Stimulated activated CD4-positive, alpha-beta T cell treated with anti-CD3 and anti-CD28 coated beads, TNF-alpha, amount 100 ng/mL, for 1 hour (primary cell): ENCODE measurements at regions not wholly inside any gene's neighbourhood (a gene's known extent, or its start where the extent isn't known, plus 50 kb on each side); places are given as distances from the start of the nearest gene placed in this dataset.

ENCODE experiments used
- DNase-seq, 3 donors: peaks; one replicate each; pipeline ENCODE4 v3.0.0-alpha.2; 2020; ENCODE audit warnings: low read depth in 3 of 3, low spot score in 1 of 3

DNA sequence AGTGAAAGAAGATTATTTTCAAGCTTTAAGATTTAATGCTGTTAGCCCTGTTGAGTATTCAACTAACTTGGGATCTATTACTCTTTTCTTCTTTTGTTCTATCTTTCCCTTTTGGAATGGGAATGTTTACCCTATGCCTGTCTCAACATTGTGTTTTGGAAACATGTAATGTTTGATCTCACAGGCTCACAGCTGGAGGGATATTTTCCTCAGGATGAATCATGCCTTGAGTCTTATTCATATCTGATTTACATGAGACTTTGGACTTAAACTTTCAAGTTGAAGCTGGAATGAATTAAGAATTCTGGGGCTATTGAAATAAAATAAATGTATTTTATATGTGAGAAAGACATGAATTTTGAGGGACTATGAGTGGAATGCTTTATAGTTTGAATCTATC, 607.8 kb upstream of the PTGER4 start:
- no peak for DNase-seq

DNA sequence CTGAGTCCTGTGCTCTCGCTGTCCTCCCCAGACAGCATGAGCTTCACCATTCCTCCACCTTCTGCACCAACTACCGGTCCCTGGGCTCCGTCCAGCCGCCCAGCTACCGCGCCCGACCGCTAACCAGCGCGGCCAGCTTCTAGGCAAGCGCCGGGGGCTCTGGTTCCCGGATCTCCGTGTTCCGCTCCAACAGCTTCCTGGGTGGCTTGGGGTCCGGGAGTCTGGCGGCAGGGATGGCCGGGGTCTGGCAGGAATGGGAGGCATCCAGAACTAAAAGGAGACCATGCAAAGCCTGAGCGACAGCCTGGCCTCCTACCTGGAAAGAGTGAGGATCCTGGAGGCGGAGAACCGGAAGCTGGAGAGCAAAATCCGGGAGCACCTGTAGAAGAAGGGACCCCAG, 613.1 kb upstream of the PTGER4 start:
- DNase-seq: no peak

DNA sequence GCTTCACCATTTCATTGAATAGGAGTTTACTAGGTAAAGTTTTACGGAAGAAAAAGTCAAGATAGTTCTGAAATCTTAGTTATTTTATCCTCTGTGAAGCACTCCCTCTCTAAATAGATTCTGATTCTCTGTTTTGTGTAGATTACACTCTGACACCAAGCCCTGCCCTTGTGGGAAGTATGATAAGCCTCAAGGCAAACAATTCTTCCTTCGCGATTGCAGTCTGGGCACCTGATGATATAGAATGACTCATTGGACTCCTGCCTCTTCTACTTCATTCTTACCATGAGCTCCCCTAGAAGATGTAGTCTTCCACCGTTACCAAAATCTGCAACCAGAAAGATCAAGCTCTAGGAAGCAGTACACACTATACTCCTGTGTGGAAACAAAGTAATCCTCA, 626.9 kb upstream of the PTGER4 start:
- no peak for DNase-seq

DNA sequence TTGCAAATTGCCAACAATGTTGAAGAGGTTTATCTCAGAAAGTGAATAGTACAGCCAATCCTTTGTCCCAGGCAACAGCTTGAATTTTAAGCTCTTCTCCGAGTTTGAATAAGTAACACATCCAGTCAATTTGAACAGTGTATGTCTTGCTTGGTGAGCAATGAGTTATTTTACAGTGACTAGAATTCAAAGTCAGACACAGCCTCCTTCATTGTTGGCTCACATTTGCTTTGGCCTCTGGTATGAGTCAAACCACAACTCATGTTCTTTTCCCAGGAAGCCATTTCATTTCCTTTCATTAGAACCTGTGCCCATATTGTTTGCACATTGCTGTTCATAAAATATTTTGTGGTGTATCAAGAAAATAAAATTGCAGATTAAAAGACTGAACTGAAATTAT, 622.0 kb upstream of the DAB2 start:
- no peak for DNase-seq

DNA sequence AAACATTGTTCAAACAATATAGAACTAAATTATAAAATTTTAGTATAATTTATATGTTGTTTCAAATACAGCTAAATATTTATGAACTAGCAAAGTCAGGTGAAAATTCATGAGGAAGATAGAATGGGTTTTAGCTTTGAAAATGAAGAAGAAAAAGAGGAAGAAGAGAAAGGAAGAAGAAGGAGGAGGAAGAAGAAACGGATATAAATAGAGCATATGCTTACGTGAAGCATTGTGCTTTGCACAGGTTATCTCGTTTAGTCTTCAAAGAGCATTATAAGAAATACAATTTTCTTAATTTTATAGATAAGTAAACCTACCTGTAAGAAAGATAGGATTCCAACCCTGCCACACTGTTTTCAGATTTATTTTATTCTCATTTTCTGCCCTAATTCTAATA, 620.6 kb upstream of the DAB2 start:
- no peak for DNase-seq

DNA sequence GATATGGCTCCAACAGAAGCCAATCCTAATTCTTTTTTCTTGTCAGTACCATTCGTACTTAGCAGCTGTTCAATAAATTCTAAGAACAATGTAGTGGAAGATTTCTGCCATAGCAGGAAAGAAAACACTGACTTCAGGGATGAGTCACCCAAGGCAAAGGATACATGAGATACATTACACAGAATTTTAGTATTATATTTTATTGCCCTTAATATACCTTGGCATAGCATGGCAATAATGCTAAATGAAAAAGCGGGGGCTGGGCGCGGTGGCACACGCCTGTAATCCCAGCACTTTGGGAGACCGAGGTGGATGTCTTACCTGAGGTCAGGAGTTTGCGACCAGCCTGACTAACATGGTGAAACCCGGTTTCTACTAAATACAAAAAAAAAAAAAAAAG, 619.1 kb upstream of the DAB2 start:
- DNase-seq: no peak

DNA sequence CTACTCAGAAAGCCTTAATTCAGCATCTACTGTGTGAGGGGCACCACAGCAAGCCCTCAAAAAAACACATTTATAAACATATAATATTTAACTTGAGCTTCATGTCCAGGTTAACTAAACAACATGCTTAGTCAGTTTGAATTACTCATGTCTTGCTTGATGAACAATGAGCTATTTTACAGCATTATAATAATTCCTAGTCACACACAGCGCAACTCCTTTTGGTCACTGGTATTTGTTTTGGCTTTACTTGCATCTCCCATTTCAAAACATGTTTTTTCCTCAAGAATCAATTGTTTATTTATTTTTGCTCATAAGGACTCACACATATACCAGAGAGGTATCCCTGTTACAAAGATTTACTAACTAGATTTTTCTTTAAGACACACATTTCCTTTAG, 616.7 kb upstream of the DAB2 start:
- no peak for DNase-seq

DNA sequence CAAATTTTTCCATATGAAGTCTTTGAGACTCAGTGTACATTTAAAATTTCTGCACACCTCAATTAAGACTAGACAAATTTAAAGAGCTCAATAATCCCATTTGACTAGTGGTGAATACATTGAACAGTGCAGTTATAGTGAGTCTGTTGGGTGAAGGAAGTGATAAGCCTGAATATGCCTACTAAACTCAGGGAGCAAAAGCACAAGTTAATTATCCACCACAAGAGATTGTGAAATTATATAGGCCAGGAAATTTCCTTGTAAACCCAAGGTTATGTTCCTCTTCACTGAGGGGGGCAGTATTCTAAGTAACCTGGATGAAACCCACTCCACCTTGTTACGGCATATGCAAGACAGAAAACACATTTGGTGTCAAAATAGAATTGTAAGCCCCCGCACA, 612.9 kb upstream of the DAB2 start:
- no peak for DNase-seq

DNA sequence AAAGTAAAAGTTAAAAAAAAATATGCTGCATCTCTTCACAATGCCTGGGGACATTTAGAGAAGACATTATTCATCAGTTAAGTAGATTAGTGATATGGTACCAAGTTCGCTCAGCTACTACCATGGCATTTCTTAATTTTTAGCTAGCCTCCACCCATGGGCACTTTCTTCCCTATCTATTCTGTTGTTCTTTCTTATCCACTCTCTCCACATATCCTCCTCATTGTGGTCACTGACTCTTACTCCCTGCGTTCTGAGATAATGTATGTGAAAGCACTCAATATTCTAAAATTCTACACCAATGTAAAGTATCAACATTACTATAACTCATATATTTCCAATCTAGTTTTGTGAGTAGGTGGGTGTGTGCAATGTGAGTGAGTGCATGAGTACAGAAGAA, 609.7 kb upstream of the DAB2 start:
- no peak for DNase-seq

DNA sequence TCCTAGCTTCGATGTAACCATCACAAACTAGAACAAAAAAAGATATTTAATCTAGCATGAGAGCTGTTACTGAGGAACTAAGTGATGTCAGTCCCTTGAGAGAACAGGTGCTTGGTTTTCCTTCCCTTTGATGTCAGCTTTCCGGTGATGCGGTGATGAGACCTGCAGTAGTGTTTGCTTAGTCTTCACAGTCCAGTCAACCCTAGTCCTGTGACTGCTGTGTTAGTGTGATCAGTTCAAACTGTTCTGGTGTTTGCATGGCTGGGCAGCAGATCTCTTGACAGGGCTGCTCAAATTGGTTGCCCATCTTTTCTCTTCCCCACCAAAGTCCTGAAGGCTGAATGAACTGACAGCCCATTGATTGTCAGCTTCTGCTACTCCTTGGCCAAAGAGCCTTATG, 608.6 kb upstream of the DAB2 start:
- no peak for DNase-seq

DNA sequence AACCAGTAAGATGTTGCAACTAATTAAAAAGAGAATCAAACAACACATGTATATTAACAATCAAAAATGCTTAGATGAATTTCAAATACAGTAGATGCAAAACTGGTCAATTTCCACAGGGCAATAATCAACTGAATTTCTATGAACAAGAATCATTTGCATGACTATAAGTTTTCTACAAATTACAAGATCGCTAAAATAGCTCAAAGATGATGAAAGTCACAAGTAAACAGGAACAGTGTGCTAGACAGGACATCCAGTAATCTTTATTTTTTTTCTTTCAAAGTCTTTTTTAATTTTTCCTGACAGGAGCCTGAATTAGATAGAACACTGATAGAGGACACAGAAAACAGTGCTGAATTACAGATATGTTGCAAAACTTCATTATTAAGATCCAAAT, 608.2 kb upstream of the DAB2 start:
- no peak for DNase-seq

DNA sequence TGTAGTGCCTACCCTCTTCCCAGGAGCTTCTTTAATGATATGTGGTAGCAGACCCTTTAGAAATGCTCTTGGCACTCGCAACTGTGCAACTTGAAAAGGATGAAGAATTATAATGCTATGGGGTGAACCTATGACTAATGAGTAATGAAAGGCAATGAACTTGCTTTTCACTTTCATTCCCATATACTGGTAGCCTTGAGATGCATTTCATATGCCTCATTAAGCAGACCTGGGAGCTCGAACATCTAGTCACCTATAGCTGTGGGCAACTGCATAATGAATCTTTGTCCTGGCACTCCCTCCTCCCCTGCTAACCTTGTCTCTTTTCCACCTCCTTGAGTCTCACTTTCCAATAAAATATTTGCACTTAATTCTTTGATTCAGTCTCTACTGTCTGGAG, 605.9 kb upstream of the DAB2 start:
- no peak for DNase-seq

DNA sequence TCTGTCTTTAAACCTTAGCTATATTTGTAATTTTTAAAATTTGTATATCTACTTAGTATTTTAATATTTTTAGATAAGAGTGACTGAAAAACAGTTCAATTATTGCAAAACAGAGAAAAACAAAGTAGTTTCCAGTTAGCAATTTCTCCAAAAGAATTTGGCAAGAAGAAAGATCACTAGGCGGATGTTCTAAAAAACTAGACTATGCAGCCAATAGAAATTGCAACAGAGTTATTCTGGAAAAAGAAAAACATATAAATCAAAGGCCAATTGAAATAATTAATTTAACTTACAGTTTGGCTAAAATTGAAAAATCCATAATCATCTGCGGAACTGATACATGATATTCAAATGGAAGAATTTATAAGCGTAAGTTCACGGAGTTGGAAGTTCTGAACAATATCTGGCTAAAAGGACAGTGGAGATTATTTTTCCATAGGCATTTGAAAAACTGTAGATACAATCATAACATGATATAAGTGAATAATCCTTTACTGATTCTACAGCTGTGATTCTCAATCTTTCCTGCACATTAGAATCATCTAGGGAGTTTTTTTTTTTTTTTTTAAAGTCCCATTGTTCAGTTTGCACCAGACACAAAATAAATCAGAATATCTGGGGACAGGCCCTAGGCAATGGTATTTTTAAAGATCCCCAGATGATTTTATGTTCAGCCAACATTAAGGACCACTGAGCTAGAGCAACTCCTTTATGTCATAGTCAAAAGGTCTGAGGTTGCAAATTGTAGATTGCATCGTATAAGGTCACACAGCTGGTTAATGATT, 605.1 kb upstream of the DAB2 start:
- DNase-seq: no peak

DNA sequence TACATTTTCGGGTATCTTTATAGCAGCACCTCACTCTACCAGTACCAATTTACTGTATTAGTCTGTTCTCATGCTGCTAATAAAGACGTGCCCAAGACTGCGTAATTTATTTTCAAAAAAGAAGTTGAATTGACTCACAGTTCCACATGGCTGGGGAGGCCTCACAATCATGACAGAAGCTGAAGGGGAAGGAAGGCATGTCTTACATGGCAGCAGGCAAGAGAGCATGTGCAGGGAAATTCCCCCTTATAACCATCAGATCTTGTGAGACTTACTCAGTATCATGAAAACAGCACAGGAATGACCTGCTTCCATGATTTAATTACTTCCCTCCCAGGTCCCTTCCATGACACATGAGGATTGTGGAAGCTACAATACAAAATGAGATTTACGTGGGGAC, 602.6 kb upstream of the DAB2 start:
- DNase-seq: no peak

DNA sequence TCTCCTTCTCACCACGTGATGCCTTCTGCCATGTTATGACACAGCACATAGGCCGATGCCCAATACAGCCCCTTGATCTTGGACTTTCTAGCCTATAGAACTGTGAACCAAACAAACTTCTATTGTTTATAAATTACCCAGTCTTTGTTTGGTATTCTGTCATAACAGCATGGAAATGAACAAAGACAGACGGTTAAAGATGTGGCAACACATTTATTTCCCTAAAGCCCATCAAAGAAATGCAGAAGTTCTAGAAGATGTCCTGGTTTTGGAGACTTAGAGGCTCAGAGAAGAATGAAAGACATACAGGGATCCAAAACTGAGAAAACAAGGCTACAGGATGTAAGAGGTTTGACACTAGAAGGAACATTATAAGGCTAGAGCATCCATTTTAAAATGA, 600.8 kb upstream of the DAB2 start:
- DNase-seq: no peak

DNA sequence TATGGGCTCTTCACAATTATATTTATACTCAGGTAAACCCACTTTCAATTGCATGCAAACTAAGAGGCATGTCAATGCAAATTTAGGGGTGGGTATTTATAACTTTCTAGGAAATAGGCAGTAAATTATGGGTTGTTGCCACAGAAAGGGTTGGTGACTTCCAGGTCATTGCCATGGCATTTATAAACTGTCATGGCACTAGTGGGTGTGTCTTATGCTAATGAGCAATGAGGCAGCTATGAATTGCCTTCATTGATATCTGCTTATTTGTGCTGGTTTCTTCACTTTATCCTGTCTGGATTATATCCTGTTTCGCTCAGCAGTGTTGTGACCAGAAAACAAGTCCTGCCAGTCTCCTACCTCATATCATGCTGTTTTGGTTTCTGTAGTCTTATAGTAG, 597.3 kb upstream of the DAB2 start:
- DNase-seq: no peak

DNA sequence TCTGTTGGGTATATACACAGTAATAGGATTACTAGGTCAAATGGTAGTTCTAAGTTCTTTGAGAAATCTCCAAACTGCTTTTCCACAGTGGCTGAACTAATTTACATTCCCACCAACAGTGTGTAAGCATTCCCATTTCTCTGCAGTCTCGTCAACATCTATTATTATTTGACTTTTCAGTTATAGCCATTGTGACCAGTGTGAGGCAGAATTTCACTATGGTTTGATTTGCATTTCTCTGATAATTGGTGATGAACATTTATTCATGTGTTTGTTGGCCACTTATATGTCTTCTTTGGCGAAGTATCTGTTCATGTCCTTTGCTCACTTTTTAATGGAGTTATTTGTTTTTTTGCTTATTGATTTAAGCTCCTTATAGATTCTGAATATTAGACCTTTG, 596.2 kb upstream of the DAB2 start:
- DNase-seq: no peak

DNA sequence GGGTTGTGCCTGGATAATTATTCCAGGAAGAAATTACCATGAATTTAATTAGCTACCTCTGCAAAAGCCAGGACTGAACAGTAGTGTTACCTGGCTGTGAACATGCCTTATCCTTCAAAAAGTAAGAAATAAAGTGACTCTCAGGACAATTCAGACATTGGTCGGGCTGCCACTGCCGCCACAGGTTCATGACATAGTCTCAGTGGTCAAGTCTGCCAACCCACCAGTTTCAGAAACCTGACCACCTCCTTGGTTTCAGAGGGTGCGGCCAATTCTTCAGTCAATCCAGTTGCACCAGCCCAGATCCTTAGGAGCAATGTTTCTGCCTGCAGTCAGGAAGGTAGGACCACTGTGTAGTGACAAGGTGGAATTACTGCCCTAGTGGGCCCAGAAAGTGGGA, 593.1 kb upstream of the DAB2 start:
- DNase-seq: no peak

DNA sequence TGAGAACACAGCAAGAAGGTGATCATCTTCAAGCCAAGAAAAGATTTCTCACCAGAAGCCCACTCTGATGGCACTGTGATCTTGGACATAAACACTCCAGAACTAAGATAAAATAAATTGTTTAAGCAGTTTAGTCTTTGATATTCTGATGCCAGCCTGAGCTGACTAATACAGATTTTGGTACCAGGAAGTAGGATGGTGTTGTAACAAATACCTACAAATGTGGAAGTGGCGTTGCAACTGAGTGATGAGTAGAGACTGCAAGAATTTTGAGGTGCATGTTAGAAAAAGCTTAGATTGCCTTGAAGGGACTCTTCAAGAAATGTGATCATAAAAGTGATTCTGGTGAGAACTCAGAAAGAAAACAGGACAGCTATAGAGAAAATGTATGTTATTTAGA, 592.4 kb upstream of the DAB2 start:
- DNase-seq: no peak

DNA sequence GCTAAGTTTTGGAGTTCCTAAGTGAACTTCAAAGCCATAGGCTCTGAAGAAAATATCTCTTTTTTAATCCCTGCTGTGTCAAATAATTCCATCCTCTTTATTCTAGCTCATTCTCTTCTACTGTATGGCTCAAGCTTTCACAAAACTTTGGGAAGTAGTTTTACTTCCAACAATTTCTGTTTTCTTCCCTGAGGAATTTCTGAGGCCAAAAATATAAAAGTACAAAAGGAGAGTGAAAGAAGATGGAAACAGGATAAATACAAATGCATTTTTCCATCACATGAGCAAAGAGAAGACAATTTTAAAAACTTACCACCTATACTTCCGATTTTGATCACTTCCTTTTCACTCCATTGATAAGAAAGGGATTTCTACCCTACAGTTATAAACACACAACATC, 585.7 kb upstream of the DAB2 start:
- DNase-seq: no peak

DNA sequence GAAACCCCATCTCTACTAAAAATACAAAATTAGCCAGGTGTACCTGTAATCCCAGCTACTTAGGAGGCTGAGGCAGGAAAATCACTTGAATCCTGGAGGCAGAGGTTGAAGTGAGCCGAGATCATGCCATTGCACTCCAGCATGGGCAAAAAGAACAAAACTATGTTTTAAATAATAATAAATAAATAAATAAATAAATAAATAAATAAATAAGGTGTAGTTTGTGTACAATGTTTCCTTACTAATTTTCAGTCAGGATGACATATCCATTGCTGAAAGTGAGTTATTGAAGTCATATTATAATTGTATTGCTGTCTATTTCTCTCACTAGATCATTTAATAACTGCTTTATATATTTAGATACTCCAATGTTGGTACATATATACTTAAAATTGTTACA, 581.5 kb upstream of the DAB2 start:
- DNase-seq: no peak

DNA sequence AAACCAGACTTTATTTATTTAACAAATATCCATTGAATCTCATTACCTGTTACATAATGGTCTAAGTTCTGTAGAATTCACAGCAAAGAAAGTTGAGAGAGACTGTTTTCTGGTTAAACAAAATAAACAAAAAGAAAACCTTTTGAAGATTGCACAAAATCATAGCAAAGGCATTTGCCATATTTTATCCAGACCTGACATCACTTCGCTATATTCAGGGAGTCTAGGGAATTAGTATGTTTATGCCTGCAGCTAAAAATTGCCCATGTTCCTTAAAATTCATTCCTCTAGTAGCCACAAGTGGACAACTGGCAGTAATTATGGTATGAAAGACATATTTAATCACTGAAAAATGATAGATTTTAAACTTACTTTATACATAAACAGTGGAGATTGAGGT, 577.0 kb upstream of the DAB2 start:
- DNase-seq: no peak

DNA sequence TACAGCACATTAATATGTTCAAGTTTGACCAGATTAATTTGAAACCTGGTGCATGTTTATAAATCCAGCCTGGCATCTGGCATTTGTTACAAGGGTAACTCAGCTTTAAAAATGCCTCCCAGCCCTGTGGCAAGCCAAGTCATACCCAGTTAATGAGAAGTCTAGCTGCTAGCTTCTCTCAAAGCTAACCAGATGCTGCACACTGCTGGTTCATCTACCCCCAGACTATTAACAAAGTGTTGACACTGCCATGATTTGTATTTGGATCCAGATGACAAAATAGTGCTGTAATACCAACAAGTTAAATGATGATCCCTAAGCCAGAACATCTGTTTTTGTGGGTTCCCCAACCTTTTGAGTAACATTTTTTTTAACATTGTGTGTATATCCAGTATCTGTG, 573.7 kb upstream of the DAB2 start:
- DNase-seq: no peak

DNA sequence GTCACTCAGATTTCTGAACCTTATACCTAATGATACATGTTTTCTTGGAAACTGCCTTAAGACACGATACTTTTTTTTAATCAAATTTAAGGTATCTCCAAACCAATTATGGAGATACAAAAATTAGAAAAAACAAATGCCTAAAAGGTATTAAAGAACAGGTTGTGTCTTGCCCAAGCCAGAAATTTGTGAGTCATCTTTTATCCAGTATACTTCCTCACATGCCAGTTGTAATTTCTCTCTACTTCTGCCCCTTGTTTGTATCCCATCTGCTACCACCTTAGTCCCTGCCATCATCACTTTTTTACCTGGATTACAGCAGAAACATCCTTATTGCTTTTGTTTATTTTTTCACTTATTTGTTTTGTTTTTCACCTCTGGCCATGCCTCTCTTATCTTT, 571.2 kb upstream of the DAB2 start:
- no peak for DNase-seq
